ENCODE measurements at regions not wholly inside any gene's neighbourhood (a gene's known extent, or its start where the extent isn't known, plus 50 kb on each side); places are given as distances from the start of the nearest gene placed in this dataset.

DNA sequence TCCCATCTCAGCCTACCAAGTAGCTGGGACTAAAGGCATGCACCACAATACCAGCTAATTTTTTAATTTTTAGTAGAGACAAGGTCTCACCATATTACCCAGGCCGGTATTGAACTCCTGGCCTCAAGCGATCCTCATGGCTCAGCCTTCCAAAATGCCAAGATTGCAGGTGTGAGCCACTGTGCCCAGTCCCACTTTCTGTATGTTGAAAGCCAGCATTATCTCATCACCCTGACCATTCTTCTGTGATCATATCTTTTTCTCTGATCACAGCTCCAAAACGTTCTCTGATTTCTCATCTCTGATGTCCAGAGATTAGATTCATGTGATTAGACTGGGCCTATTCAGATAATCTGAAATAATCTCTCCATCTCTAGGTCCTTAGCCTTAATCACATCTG is 337.7 kb downstream of the TPBG start:
- TF ChIP-seq, protein P1, sequence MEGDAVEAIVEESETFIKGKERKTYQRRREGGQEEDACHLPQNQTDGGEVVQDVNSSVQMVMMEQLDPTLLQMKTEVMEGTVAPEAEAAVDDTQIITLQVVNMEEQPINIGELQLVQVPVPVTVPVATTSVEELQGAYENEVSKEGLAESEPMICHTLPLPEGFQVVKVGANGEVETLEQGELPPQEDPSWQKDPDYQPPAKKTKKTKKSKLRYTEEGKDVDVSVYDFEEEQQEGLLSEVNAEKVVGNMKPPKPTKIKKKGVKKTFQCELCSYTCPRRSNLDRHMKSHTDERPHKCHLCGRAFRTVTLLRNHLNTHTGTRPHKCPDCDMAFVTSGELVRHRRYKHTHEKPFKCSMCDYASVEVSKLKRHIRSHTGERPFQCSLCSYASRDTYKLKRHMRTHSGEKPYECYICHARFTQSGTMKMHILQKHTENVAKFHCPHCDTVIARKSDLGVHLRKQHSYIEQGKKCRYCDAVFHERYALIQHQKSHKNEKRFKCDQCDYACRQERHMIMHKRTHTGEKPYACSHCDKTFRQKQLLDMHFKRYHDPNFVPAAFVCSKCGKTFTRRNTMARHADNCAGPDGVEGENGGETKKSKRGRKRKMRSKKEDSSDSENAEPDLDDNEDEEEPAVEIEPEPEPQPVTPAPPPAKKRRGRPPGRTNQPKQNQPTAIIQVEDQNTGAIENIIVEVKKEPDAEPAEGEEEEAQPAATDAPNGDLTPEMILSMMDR (IDR thresholded peaks at IDR 0.05) = no peak
- TF ChIP-seq POLR2AphosphoS5 (IDR thresholded peaks at IDR 0.05) = no peak
- TF ChIP-seq POLR2A (IDR thresholded peaks at IDR 0.05; ENCODE audit: low read depth) = no peak
- no peak for TF ChIP-seq EP300 (IDR thresholded peaks at IDR 0.05)

Measured in esophagus muscularis mucosa (tissue), 4 donors.